ENCODE measurements at regions not wholly inside any gene's neighbourhood (a gene's known extent, or its start where the extent isn't known, plus 50 kb on each side); places are given as distances from the start of the nearest gene placed in this dataset. TPM values are rescaled to one million over a fixed set of nuclear protein-coding genes. Genes with fewer than 3 reads are reported as not detected.

Small RNA genes lying in the stretch of these regions (small RNA-seq; reads per million reads assigned to genes)
- gene AL365265.1: not detected

Measured in hematopoietic multipotent progenitor cell (in vitro differentiated cells).